GM13977 (cell line): ENCODE measurements at regions not wholly inside any gene's neighbourhood (a gene's known extent, or its start where the extent isn't known, plus 50 kb on each side); places are given as distances from the start of the nearest gene placed in this dataset.

ENCODE experiments used
- DNase-seq: peaks from one replicate; pipeline ENCODE4 v3.0.0; 2012; ENCODE audit warnings: low spot score
- CTCF ChIP-seq: IDR thresholded peaks from 2 replicates; pipeline ENCODE4 v1.5.1; 2012; ENCODE audit warnings: mild to moderate bottlenecking, control low read depth; ENCODE audit not compliant: insufficient read depth; ENCODE audit errors: extremely low read depth, missing control alignments
- in situ Hi-C: fragments of 300-500 bp; cut with MboI; formaldehyde crosslinking; loops from one replicate; pipeline ENCODE4 v1.12.0; 2022; ENCODE audit warnings: low sequenced_read_pairs, low pct_unique_long_range_greater_than_20kb, mixed read lengths, inconsistent platforms; ENCODE audit not compliant: unreplicated experiment

- TF ChIP-seq CTCF = no peak
- in situ Hi-C loops = no loop called here
These were observed 560.2 kb downstream of the PCDH17 start for GRCh38 chr13:58191754-58192153.

GRCh38 chr13:58202099-58202498 is 570.6 kb downstream of the PCDH17 start:
- in situ Hi-C loops = no loop called here
- no peak for DNase-seq
- no peak for TF ChIP-seq CTCF

More at GRCh38 chr13:58191754-58192153, 560.2 kb downstream of the PCDH17 start:
- no peak for DNase-seq

GRCh38 chr13:58207501-58207900 is 576.0 kb downstream of the PCDH17 start:
- in situ Hi-C loops = no loop called here
- no peak for DNase-seq
- TF ChIP-seq CTCF = no peak

- in situ Hi-C loops = no loop called here
These were observed 603.9 kb downstream of the PCDH17 start for GRCh38 chr13:58235454-58235853.

GRCh38 chr13:58238972-58239773 is 607.6 kb downstream of the PCDH17 start:
- in situ Hi-C loops = no loop called here
- TF ChIP-seq CTCF = no peak
- no peak for DNase-seq

More at GRCh38 chr13:58235454-58235853, 603.9 kb downstream of the PCDH17 start:
- no peak for TF ChIP-seq CTCF
- DNase-seq = no peak

GRCh38 chr13:58239774-58240268 is 608.3 kb downstream of the PCDH17 start:
- TF ChIP-seq CTCF = no peak
- no peak for DNase-seq
- in situ Hi-C loops = no loop called here
